NCI-H2081 (cell line): ENCODE measurements at regions not wholly inside any gene's neighbourhood (a gene's known extent, or its start where the extent isn't known, plus 50 kb on each side); places are given as distances from the start of the nearest gene placed in this dataset.

ENCODE experiments used
- DNase-seq, 2 experiments: peaks; one replicate each; lab custom pipeline; 2025; lab: John Stamatoyannopoulos, UW

- peak; percentile 33 to 57 for DNase-seq
These were observed 63.1 kb upstream of the STEAP1B start for GRCh38 chr7:22563032-22563501.

- DNase-seq, result no peak
These were observed 62.1 kb upstream of the STEAP1B start for GRCh38 chr7:22561895-22562593.

GRCh38 chr7:22561321-22561811 is 61.4 kb upstream of the STEAP1B start:
- DNase-seq, result no peak

- DNase-seq, result peak; percentile 74 to 84
These were observed 60.0 kb upstream of the STEAP1B start for GRCh38 chr7:22559829-22560489.

GRCh38 chr7:22557167-22557566 is 57.2 kb upstream of the STEAP1B start:
- DNase-seq, result no peak

- DNase-seq, result no peak
These were observed 55.5 kb upstream of the STEAP1B start for GRCh38 chr7:22555476-22555875.

- DNase-seq, result no peak
These were observed 54.2 kb upstream of the STEAP1B start for GRCh38 chr7:22554184-22554583.

GRCh38 chr7:22551768-22552513 is 52.0 kb upstream of the STEAP1B start:
- DNase-seq, result no peak

- DNase-seq, result no peak
These were observed 50.6 kb upstream of the STEAP1B start for GRCh38 chr7:22550514-22551030.

GRCh38 chr7:22549667-22550513 is 49.9 kb upstream of the STEAP1B start:
- DNase-seq, result peak; percentile 44 to 65
